ENCODE measurements at regions not wholly inside any gene's neighbourhood (a gene's known extent, or its start where the extent isn't known, plus 50 kb on each side); places are given as distances from the start of the nearest gene placed in this dataset.

DNA sequence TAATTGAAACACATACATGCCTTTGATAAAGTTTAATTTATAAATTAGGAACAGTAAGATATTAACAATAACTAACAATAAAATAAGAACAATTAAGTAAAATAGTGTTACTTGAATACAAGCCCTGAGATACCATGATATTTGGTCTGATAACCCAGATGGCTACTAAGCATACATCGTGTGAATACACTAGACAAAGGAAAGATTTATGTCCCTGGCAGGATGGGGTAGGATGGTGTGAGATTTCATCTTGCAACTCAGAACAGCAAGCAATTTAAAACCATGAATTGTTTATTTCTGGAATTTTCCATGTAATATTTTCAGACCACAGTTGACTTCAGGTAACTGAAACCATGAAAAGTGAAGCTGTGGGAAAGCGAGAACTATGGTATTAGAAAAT, 169.5 kb downstream of the DIPK2A start:
- TF ChIP-seq, protein P1, sequence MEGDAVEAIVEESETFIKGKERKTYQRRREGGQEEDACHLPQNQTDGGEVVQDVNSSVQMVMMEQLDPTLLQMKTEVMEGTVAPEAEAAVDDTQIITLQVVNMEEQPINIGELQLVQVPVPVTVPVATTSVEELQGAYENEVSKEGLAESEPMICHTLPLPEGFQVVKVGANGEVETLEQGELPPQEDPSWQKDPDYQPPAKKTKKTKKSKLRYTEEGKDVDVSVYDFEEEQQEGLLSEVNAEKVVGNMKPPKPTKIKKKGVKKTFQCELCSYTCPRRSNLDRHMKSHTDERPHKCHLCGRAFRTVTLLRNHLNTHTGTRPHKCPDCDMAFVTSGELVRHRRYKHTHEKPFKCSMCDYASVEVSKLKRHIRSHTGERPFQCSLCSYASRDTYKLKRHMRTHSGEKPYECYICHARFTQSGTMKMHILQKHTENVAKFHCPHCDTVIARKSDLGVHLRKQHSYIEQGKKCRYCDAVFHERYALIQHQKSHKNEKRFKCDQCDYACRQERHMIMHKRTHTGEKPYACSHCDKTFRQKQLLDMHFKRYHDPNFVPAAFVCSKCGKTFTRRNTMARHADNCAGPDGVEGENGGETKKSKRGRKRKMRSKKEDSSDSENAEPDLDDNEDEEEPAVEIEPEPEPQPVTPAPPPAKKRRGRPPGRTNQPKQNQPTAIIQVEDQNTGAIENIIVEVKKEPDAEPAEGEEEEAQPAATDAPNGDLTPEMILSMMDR (IDR thresholded peaks at IDR 0.05; ENCODE audit: poor library complexity, severe bottlenecking): no peak
- TF ChIP-seq EP300 (conservative IDR thresholded peaks at IDR 0.05; ENCODE audit: poor library complexity, severe bottlenecking): no peak
